ENCODE measurements at regions not wholly inside any gene's neighbourhood (a gene's known extent, or its start where the extent isn't known, plus 50 kb on each side); places are given as distances from the start of the nearest gene placed in this dataset.

- 75 to 92% methylated on average over 3 to 10 of the region's 10 CpGs for WGBS, 2 donors (ENCODE audit: low coverage in 1 of 2)
- Histone ChIP-seq H3K4me1 (peaks cover 0 to 8% (median 3%) of the 10 kb centered on the region in 4 donors), H3K9me3 (no peaks in the 10 kb centered on the region), H3K4me3 (no peak overlapping the region), H3K36me3 (no peaks in the 10 kb centered on the region), H3K27ac (no peak overlapping the region), H3K27me3 (no peaks in the 10 kb centered on the region)
- in situ Hi-C loops (cut with MboI; ENCODE audit: low pct_ligation_motif_present in 1 of 4, low pct_unique_long_range_greater_than_20kb in 1 of 4, low sequenced_read_pairs in 3 of 4) (no loop called here), intact Hi-C loops (cut with DNase I; ENCODE audit: low total_unique reads) (no loop called here)
- no peak for DNase-seq
- no peak for TF ChIP-seq EP300 (IDR thresholded peaks at IDR 0.05; ENCODE audit: low read depth)
- no peak for TF ChIP-seq CTCF (IDR thresholded peaks at IDR 0.05)
- TF ChIP-seq POLR2AphosphoS5 (IDR thresholded peaks at IDR 0.05) = no peak
- TF ChIP-seq POLR2A (IDR thresholded peaks at IDR 0.05) = no peak
Measured at GRCh38 chr2:47652061-47652690, 81.4 kb upstream of the KCNK12 start.

GRCh38 chr2:47651296-47651695 lies 80.5 kb upstream of the KCNK12 start:
- Histone ChIP-seq H3K27ac (no peak overlapping the region), H3K9me3 (no peaks in the 10 kb centered on the region), H3K27me3 (no peaks in the 10 kb centered on the region), H3K4me1 (peaks cover 0 to 8% (median 3%) of the 10 kb centered on the region in 4 donors), H3K4me3 (no peak overlapping the region), H3K36me3 (no peaks in the 10 kb centered on the region)
- intact Hi-C loops (cut with DNase I; ENCODE audit: low total_unique reads) (no loop called here), in situ Hi-C loops (cut with MboI; ENCODE audit: low pct_ligation_motif_present in 1 of 4, low pct_unique_long_range_greater_than_20kb in 1 of 4, low sequenced_read_pairs in 3 of 4) (no loop called here)
- 50 to 60% methylated on average over 1 to 5 of the region's 5 CpGs for WGBS, 2 donors (ENCODE audit: low coverage in 1 of 2)
- TF ChIP-seq POLR2AphosphoS5 (IDR thresholded peaks at IDR 0.05) (no peak), CTCF (IDR thresholded peaks at IDR 0.05) (no peak), EP300 (IDR thresholded peaks at IDR 0.05; ENCODE audit: low read depth) (no peak), POLR2A (IDR thresholded peaks at IDR 0.05) (no peak)
- DNase-seq = peak; percentile 13

- 89 to 90% methylated on average over 8 to 9 of the region's 9 CpGs for whole genome bisulfite sequencing, 2 donors (ENCODE audit: low coverage in 1 of 2)
- TF ChIP-seq POLR2A (IDR thresholded peaks at IDR 0.05) = no peak
- no peak for TF ChIP-seq EP300 (IDR thresholded peaks at IDR 0.05; ENCODE audit: low read depth)
- H3K27me3 ChIP-seq = no peaks in the 10 kb centered on the region
- DNase-seq = no peak
- H3K27ac ChIP-seq = no peak overlapping the region
- no peaks in the 10 kb centered on the region for H3K36me3 ChIP-seq
- no peak overlapping the region for H3K4me3 ChIP-seq
- H3K9me3 ChIP-seq = no peaks in the 10 kb centered on the region
- in situ Hi-C loops (cut with MboI; ENCODE audit: low pct_ligation_motif_present in 1 of 4, low pct_unique_long_range_greater_than_20kb in 1 of 4, low sequenced_read_pairs in 3 of 4) = no loop called here
- intact Hi-C loops (cut with DNase I; ENCODE audit: low total_unique reads) = no loop called here
- H3K4me1 ChIP-seq = peaks cover 0 to 8% (median 3%) of the 10 kb centered on the region in 4 donors
Measured at GRCh38 chr2:47650001-47650535, 79.3 kb upstream of the KCNK12 start.

GRCh38 chr2:47645246-47645645 lies 74.5 kb upstream of the KCNK12 start:
- no peak overlapping the region for H3K4me3 ChIP-seq
- H3K27me3 ChIP-seq = no peaks in the 10 kb centered on the region
- in situ Hi-C loops (cut with MboI; ENCODE audit: low pct_ligation_motif_present in 1 of 4, low pct_unique_long_range_greater_than_20kb in 1 of 4, low sequenced_read_pairs in 3 of 4) = no loop called here
- intact Hi-C loops (cut with DNase I; ENCODE audit: low total_unique reads) = no loop called here
- no peak overlapping the region for H3K27ac ChIP-seq
- H3K9me3 ChIP-seq = no peaks in the 10 kb centered on the region
- WGBS, 2 donors (ENCODE audit: low coverage in 1 of 2) = 13% methylated on average over 1 of the region's 1 CpG; no CpG with 5 or more reads in 1 of the 2 donors
- TF ChIP-seq POLR2A (IDR thresholded peaks at IDR 0.05) = no peak
- no peak for TF ChIP-seq CTCF (IDR thresholded peaks at IDR 0.05)
- TF ChIP-seq EP300 (IDR thresholded peaks at IDR 0.05; ENCODE audit: low read depth) = no peak
- TF ChIP-seq POLR2AphosphoS5 (IDR thresholded peaks at IDR 0.05) = no peak
- no peaks in the 10 kb centered on the region for H3K36me3 ChIP-seq
- no peak for DNase-seq
- no peaks in the 10 kb centered on the region for H3K4me1 ChIP-seq

All from transverse colon (tissue), 4 donors.